C4-2B (cell line): ENCODE measurements at regions not wholly inside any gene's neighbourhood (a gene's known extent, or its start where the extent isn't known, plus 50 kb on each side); places are given as distances from the start of the nearest gene placed in this dataset.

Experiments
- H3K27ac ChIP-seq: fragments of 450-650 bp; 2 replicates; pipeline ENCODE4 v1.5.1; 2017
- CTCF ChIP-seq: fragments of 450-650 bp; conservative IDR thresholded peaks from 2 replicates; pipeline ENCODE4 v1.5.1; 2017; ENCODE audit warnings: mild to moderate bottlenecking
- ZFX ChIP-seq: fragments of 450-650 bp; IDR thresholded peaks from 2 replicates; pipeline ENCODE4 v1.6.1; 2017

DNA sequence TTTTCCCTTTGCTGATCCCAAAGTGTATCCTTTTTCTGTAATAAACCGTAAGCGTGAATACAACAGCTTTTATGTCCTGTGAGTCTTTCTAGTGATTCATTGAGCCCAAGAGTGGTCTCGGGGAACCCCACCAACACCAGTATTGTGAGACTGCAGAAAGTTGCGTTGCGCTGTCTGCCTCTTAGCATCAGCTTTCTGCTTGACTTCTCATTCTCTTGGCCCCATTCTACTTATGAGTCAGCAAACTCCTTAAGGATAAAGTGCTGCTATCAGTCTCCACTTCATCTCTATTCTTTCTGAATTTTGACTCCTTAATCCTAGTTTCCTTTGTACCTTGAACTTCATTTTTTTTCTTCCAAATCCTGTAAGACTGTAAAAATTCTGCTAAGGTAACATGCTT lies 184.3 kb upstream of the MBL2 start:
- no peak overlapping the region for H3K27ac ChIP-seq
- no peak for TF ChIP-seq CTCF
- TF ChIP-seq ZFX, result no peak

- TF ChIP-seq ZFX (no peak), CTCF (no peak)
- no peak overlapping the region for H3K27ac ChIP-seq
Measured at GRCh38 chr10:52956461-52956860, 183.9 kb upstream of the MBL2 start.

DNA sequence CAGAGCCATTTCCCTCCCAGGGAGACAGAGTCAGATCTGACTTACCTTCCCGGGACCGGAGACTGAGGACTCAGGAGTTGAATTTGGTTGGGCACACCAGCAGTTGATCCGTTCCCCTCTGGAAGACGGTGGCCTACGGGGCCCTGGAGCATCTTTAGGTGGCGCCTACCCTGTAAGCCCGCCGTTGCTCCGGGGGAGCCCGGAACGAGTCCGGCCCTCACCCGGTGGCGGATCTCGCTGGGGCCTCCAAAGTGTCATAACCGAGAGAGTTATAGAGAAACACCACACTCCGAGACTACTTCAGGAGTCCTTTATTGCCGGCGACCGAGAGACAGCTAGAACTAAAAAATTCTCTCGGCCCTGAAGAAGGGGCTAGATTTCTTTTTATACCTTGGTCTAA lies 182.8 kb upstream of the MBL2 start:
- TF ChIP-seq CTCF (no peak), ZFX (no peak)
- H3K27ac ChIP-seq, result no peak overlapping the region

- TF ChIP-seq CTCF (no peak), ZFX (no peak)
- no peak overlapping the region for H3K27ac ChIP-seq
Measured at GRCh38 chr10:52954407-52954806, 181.8 kb upstream of the MBL2 start.

- TF ChIP-seq CTCF (no peak), ZFX (no peak)
- no peak overlapping the region for H3K27ac ChIP-seq
Measured at GRCh38 chr10:52952391-52953055, 179.9 kb upstream of the MBL2 start.

DNA sequence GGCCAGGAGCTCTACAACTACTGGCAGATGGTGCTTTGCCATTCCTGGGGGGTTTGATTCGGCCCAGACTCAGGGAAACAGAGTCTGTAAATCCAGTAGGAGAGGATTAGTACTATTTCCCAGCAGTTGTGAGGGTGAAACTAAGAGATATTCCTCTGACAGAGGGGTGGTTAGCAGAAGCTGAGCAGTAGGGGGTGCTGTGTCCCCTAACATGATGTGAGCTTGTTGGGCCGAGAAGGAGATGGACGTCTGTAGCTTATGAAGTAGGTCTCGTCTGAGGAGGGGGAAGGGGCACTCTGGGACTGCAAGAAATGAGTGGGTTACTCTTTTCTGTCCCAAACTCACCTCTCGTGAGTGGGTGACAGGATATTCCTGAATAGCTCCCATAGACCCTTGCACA lies 179.2 kb upstream of the MBL2 start:
- no peak for TF ChIP-seq ZFX
- peak; percentile 57 for TF ChIP-seq CTCF
- H3K27ac ChIP-seq, result no peak overlapping the region

DNA sequence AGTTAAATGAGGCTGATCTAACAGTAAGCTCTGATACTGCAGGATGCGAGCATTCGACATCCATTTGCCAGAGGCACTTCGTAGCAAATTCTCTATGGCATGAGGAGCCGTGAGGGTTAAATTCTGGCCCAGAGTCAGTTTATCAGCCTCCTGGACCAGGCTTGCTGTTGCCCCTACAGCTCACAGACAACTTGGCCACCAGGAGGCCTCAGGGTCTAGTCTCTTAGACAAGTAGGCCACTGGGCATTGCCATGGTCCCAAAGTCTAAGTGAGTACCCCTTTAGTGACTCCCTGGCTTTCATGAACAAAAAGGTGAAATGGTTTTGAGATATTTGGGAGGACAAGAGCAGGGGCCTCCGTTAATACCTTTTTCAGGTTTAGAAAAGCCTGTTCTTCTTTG lies 178.0 kb upstream of the MBL2 start:
- no peak overlapping the region for H3K27ac ChIP-seq
- TF ChIP-seq CTCF (no peak), ZFX (no peak)
